Osteocyte (in vitro differentiated cells): ENCODE measurements at regions not wholly inside any gene's neighbourhood (a gene's known extent, or its start where the extent isn't known, plus 50 kb on each side); places are given as distances from the start of the nearest gene placed in this dataset.
"Not testable (repeated sequence)": the region's sequence is repeated elsewhere in the genome, so short reads cannot be mapped to it uniquely, and the experiment has no call there.

Experiments
- DNase-seq: peaks from one replicate; pipeline ENCODE4 v3.0.0; 2021; ENCODE audit warnings: mixed read lengths; ENCODE audit not compliant: unreplicated experiment; ENCODE audit errors: extremely low spot score
- H3K27ac Mint-ChIP-seq: one replicate; pipeline ENCODE4 v1.8.0; 2021; ENCODE audit warnings: mild to moderate bottlenecking, mixed read lengths; ENCODE audit not compliant: unreplicated experiment
- H3K27me3 Mint-ChIP-seq: one replicate; pipeline ENCODE4 v1.8.0; 2021; ENCODE audit warnings: mixed read lengths; ENCODE audit not compliant: unreplicated experiment
- H3K36me3 Mint-ChIP-seq: one replicate; pipeline ENCODE4 v1.8.0; 2021; ENCODE audit warnings: mixed read lengths; ENCODE audit not compliant: unreplicated experiment
- H3K4me1 Mint-ChIP-seq: one replicate; pipeline ENCODE4 v1.8.0; 2021; ENCODE audit warnings: mixed read lengths; ENCODE audit not compliant: unreplicated experiment
- H3K4me3 Mint-ChIP-seq: one replicate; pipeline ENCODE4 v1.8.0; 2021; ENCODE audit warnings: mild to moderate bottlenecking, moderate library complexity, mixed read lengths; ENCODE audit not compliant: unreplicated experiment
- H3K9me3 Mint-ChIP-seq: one replicate; pipeline ENCODE4 v1.8.0; 2021; ENCODE audit warnings: mixed read lengths; ENCODE audit not compliant: unreplicated experiment
- CTCF ChIP-seq: fragments of 200-600 bp; sonication (generic); IDR thresholded peaks from 2 replicates; pipeline ENCODE4 v1.5.0; 2021; ENCODE audit warnings: antibody characterized with exemption, mild to moderate bottlenecking, moderate library complexity

- TF ChIP-seq CTCF = no peak
- Mint-ChIP-seq H3K27ac (no peak overlapping the region), H3K36me3 (peaks cover 6% of the 10 kb centered on the region), H3K4me3 (no peak overlapping the region), H3K27me3 (no peaks in the 10 kb centered on the region), H3K9me3 (peaks cover 12% of the 10 kb centered on the region), H3K4me1 (no peaks in the 10 kb centered on the region)
- DNase-seq = no peak
Measured at GRCh38 chr4:184280591-184281071, 63.0 kb upstream of the ENPP6 start.

- Mint-ChIP-seq H3K4me1 (no peaks in the 10 kb centered on the region), H3K27ac (no peak overlapping the region), H3K36me3 (peaks cover 6% of the 10 kb centered on the region), H3K9me3 (peaks cover 12% of the 10 kb centered on the region), H3K27me3 (no peaks in the 10 kb centered on the region), H3K4me3 (no peak overlapping the region)
- no peak for DNase-seq
- TF ChIP-seq CTCF = no peak
Measured at GRCh38 chr4:184280137-184280536, 62.5 kb upstream of the ENPP6 start.

- Mint-ChIP-seq H3K36me3 (peaks cover 6% of the 10 kb centered on the region), H3K27me3 (no peaks in the 10 kb centered on the region), H3K9me3 (peaks cover 12% of the 10 kb centered on the region), H3K4me3 (no peak overlapping the region), H3K27ac (no peak overlapping the region), H3K4me1 (no peaks in the 10 kb centered on the region)
- TF ChIP-seq CTCF = no peak
- no peak for DNase-seq
Measured at GRCh38 chr4:184279496-184280061, 61.9 kb upstream of the ENPP6 start.

- H3K27me3 Mint-ChIP-seq, H3K4me1 Mint-ChIP-seq, H3K36me3 Mint-ChIP-seq, H3K4me3 Mint-ChIP-seq, DNase-seq, H3K27ac Mint-ChIP-seq: not testable (repeated sequence)
- peaks cover 12% of the 10 kb centered on the region for H3K9me3 Mint-ChIP-seq
Measured at GRCh38 chr4:184277769-184278168, 60.1 kb upstream of the ENPP6 start.

- peaks cover 12% of the 10 kb centered on the region for H3K9me3 Mint-ChIP-seq
- not testable (repeated sequence) for H3K36me3 Mint-ChIP-seq, H3K4me3 Mint-ChIP-seq, DNase-seq, H3K27ac Mint-ChIP-seq, H3K27me3 Mint-ChIP-seq, H3K4me1 Mint-ChIP-seq
Measured at GRCh38 chr4:184277010-184277409, 59.3 kb upstream of the ENPP6 start.

- not testable (repeated sequence) for H3K4me3 Mint-ChIP-seq, H3K4me1 Mint-ChIP-seq, H3K27ac Mint-ChIP-seq, DNase-seq, H3K27me3 Mint-ChIP-seq, H3K36me3 Mint-ChIP-seq
- peaks cover 12% of the 10 kb centered on the region for H3K9me3 Mint-ChIP-seq
Measured at GRCh38 chr4:184276346-184276745, 58.7 kb upstream of the ENPP6 start.
